HG03060 (cell line): ENCODE measurements at regions not wholly inside any gene's neighbourhood (a gene's known extent, or its start where the extent isn't known, plus 50 kb on each side); places are given as distances from the start of the nearest gene placed in this dataset.

Experiments
- ATAC-seq: cut with Tn5 transposase; IDR thresholded peaks from one replicate; pipeline ENCODE4 v1.9.1; 2021; ENCODE audit warnings: low read depth, moderate number of reproducible peaks; ENCODE audit not compliant: unreplicated experiment

DNA sequence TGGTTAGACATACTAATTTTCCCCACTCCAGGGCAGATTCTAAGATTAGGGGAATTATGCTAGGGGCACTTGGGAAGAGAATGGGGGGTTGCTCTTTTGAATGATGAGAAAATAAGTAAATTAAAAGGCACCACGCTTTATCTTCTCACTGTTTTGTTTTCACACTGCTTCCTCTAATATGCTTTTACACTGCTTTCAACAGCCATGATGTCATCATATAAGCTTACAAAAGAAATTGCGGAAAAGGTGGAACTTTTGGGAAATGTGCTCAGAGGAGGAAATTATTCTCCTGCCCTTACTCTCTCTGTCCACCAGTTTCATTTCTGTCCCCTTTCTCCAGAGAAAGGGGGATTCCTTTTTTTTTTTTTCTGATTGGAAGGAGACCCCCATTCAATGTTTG lies 308.2 kb downstream of the TOX3 start:
- no peak for ATAC-seq

DNA sequence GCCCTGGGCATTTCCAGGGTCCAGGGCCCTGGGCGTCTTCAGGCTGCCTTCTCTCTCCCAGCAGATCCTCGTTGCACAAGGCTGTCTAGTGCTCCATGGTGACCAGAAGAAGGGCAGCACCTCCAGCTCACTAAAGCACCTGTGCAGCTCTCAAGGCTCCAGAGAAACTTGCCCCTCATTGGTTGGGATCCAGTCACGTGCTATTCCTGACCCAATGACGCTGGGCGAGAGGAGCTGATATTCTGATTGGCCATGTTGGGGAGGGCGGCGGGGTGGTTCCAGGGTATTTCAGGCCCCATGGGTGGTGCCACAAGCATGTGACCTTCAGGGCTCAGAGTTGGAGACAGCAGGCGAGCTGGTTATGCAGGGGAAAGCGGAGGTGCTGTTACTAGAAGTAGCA lies 309.1 kb downstream of the TOX3 start:
- no peak for ATAC-seq

DNA sequence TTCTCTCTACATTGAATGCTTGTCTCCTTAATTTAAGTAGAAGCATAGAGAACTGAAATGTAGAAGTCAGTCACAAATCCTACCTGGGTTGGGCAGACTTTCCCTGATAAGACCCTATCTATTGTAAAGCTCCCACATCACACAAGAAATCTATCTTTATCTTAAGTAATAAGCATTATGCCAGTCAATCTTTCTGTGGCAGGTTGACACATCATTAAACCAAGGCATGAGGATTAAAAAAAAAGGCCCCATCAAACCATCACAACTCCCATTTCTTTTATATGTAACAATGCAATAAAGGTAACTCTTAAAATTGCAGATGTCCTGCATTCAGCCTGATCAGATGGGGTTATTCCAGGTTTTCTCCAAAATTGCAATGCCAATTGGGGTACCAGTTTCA lies 311.8 kb downstream of the TOX3 start:
- no peak for ATAC-seq

GRCh38 chr16:52234626-52235025 lies 312.3 kb downstream of the TOX3 start:
- no peak for ATAC-seq

GRCh38 chr16:52229471-52229870 lies 317.5 kb downstream of the TOX3 start:
- ATAC-seq: no peak

DNA sequence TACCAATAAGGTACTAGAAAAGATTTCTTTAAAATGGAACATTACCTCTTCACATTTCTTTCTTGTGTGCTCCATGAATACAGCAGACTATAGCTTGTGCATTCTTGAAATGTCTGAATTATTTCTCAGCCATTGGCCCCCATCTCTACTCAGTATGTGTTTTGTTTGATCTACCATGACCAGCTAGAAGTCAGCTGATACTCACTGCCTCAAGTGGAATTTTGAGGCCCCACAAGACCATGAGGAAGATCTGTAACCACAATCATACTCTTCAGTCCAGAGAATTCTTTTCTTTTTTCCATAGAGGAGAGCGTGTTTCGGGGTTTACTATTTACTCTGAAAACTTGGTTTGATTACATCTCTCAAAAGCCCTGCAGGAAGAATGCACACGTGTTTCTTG lies 319.1 kb downstream of the TOX3 start:
- no peak for ATAC-seq

DNA sequence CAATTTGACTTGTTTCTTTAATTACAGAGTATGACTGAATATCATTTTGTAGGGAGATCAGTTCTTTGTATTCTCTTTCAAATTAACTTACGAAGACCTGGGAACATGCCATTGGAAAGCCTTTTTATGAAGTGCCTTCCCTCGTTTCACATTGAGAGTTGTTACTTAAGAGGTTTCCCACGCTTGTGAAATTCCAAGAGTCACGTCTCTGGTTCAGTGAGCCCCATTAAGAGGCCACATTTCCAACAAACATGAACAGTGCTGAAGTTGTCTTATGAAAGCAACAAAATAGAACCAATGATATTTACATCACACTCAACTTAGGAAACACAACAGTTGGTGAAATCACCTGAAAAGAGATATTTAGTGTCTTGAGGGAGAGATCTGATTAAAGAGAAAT lies 334.1 kb downstream of the TOX3 start:
- ATAC-seq: no peak

DNA sequence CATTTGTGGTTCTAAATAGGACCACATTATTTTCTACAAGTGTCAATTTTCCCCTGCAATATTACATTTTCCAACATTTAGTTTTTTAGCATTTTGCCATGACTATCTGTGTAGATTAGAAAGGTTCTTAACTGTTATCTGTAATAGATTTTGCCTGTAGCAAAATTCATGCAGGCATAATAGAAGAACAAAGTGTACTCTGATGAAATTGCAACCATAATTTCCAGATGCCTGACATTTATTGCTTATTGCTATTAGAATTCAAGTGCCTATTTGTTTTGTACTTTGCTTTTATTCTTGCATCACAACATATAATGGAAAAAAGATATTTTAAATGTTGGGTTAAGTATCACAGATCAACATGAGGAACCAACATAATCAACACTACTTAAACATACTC lies 337.7 kb downstream of the TOX3 start:
- no peak for ATAC-seq

DNA sequence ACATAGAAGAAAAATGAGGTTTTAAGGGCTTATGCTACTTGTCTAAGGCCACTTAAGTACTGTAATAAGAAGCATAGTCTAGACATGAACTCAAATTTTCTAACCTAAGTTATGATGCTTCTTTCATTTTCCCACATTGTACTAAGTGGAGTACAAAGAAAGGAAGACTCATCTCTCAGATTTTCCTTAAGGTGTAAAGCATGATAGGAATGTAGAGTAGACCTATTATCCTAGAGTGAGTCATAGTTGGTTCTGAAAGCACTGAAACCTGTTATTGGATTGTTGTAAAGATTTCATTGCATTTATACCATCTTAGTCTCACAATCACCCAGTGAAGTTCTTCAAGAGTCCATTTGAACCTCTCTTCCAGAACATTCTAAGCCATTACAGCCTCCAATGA lies 343.8 kb downstream of the TOX3 start:
- ATAC-seq: no peak

- ATAC-seq: no peak
These were observed 353.5 kb downstream of the TOX3 start for GRCh38 chr16:52193441-52193840.

DNA sequence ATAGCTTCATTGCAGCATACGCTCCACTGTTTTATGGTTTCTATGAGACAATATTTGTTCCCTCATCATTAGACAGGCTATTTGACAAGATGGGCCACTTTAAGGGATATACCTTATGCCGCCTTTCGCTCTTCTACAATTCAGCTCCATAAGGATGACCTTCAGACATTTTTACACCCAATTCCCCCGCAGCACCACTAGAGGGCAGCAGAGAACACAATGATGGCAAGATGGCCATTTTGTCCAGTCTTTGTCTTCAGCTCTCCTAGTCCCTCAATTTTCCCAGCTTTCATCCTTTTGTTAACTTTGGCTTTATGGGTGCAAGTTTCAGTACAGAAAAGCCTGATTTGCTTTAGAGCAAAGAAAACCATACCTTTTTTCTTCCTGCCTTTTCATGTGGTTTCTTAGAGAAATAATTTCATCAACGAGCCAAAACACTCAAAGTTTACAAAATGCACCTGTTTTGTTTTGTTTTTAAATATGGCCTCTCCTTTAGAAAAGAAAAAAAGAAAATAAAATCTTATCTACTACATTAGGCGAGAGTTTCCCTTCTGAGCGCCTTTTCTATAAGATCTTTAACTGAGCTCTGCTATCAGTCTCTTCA lies 355.3 kb downstream of the TOX3 start:
- peak; percentile 48 for ATAC-seq

DNA sequence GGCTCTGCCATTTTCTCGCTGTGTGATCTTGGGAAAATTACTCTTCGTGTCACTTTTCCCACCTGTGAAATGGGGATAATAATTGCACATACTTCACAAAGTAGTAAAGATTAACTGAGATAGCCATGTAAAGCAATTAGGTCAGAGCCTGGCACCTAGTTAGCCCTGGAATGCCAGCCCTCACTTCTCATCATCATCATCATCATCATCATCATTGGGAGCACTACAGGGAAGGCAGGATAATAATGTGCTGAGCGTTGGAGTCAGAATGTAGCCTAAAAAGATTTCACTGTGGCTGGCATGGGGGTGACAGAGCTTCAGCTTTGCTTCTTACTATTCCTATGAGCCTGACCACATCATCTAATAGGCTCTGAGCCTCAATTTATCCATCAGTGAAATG lies 362.6 kb downstream of the TOX3 start:
- no peak for ATAC-seq

- ATAC-seq: no peak
These were observed 364.1 kb downstream of the TOX3 start for GRCh38 chr16:52182840-52183239.

DNA sequence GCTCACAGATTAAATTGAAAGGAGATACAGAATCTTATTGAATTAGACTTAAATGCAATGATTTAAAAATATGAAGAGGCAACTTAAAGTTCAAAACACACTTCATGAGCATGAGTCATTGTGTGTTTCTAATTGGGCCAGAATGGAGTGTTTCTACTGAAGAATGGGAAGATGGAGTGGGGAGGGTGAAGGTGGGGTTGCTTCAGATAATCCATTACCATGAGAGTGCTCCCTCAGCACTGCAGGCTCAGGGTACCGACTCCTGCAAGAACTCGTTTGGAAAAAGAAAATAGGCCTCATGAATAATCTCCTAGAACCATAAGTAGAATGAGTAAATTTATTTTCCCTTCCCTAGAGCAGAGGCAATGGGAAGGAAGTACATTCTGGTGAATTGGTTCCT lies 372.8 kb downstream of the TOX3 start:
- ATAC-seq: no peak

GRCh38 chr16:52171481-52171880 lies 375.5 kb downstream of the TOX3 start:
- no peak for ATAC-seq

GRCh38 chr16:52167328-52167727 lies 379.6 kb downstream of the TOX3 start:
- ATAC-seq: no peak

DNA sequence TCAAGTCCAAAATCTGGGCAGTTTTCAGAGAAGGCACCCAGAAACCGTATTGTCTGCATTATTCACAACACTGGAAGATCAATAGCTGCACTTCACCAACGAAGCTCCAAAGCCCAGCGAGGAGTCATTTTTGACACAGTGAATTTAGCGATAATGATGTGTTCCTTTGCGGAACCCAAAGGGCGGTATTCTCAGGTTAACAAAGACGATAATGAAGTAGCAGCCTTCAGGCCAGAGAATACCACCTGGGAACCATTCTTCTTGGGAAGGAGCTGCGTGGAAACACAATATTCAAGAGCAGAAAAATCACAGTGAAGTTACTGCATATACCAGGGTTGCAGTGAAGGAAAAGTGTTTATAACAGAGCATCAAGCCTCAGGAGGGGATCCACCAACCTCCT lies 381.0 kb downstream of the TOX3 start:
- ATAC-seq: no peak

DNA sequence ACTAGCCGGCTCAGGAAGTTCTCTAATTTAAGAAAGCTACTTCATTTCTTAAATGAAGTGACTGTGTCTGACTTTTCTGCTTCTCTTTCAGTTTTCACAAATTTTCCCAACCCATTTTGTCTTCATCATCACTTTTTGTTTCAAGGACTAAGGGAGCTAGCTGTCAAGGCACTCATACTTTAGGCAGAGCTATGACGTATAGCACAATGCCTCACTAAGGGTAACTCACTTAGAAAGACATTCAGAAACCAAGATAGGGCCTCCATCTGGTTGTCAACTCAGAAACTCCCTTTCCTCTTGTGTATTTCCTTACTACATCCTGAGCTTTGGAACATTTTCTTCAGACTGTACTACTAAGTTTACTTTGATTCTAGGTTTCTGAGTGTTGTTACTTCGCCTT lies 397.9 kb downstream of the TOX3 start:
- no peak for ATAC-seq

- no peak for ATAC-seq
These were observed 405.1 kb downstream of the TOX3 start for GRCh38 chr16:52141871-52142270.

DNA sequence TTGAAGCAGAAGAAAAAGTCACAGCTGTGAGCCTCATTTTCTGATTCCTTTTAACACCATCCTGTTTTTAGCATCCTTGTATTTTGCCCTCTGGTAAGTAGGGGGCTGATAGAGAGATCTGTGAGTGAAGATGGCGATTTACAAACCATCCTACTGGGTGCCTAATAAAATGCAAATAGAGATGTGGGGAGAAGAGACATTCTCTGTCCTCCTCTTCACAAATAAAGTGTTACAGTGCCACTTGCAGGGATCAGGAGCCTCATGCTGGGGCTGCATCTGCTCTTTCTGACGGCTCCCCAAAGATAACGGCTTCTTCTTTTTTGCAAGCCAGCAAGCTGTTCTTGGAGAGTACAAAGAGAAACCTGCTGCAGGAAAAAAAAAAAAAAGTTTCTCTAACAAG lies 418.6 kb downstream of the TOX3 start:
- no peak for ATAC-seq

DNA sequence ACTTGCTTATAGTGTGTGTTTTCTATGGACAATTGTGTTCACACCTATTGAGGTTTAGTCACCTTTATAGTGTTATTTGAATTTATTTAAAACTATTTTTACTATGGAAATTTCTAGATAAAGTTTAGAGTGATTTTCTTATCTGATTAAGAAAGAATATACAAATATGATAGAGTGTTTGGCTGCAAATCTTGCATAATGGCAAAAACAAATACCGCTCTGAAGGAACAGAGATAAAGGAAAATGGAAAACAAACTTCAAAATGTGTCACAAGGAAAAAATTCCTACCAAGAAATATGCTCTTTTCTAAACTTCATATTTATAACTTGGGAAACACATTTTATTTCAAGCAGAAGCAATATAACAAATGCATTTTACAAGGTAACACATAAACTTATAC lies 423.1 kb downstream of the TOX3 start:
- ATAC-seq: no peak

GRCh38 chr16:52123061-52123839 lies 423.7 kb downstream of the TOX3 start:
- ATAC-seq: no peak
